Fibroblast of gingiva (primary cell): ENCODE measurements at regions not wholly inside any gene's neighbourhood (a gene's known extent, or its start where the extent isn't known, plus 50 kb on each side); places are given as distances from the start of the nearest gene placed in this dataset.

Source experiments
- DNase-seq: peaks from one replicate; pipeline ENCODE4 v3.0.0-alpha.2; 2011; ENCODE audit warnings: low read depth

DNA sequence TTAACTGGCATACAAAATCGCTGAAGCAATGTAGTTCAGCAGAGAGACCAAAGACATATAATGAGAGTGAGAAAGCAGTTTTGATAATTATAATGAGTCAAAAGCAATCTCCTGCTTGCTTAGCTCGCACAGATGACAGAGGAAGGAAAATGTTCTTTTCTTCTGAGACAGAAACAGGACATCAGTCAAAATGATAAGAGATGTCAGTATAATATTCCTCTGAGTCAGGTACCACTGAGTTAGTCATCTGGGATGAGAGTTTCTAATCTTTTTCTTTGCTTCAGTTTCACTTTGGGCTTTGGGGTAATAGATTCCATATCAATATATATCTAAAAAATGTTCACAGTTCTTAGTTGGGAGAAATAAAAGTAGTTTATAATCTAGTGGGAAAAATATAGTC lies 387.2 kb downstream of the PCDH7 start:
- DNase-seq, result no peak

DNA sequence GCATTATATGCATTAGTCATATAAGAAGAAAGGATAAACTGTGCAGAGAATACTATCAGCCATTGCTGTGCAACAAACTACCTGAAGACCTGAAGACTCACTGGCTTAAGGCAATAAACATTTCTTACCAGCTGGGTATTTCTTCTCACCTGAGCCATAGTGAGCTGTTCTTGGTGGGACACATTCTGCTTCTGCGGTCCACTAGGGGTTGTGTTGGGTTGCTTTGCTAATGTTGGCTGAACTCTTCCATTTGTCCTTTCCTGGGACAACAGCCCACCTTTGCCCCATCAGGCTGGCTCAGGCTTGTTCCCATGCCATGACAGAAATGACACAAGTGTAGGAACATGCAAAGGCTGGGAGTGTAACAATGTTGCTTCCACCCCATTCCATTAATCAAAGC lies 388.6 kb downstream of the PCDH7 start:
- DNase-seq, result no peak

DNA sequence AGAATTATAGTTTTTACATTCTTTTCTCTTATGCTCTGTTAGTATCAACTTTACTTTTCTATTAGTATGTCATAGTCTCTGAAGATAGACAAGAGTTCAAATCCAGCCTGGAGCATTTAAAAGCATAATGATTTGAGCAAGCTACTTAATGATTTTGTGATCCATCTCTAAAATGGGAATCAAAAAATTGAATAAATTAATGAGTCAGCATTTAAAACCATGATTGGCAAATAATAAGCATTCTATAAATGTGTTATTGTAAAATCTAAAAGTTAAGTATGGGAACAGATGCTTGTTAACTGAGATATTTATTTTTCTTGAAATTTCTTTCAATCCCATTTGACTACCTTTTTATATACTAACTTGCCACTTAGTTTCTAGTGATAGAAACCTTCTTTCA lies 391.6 kb downstream of the PCDH7 start:
- no peak for DNase-seq

DNA sequence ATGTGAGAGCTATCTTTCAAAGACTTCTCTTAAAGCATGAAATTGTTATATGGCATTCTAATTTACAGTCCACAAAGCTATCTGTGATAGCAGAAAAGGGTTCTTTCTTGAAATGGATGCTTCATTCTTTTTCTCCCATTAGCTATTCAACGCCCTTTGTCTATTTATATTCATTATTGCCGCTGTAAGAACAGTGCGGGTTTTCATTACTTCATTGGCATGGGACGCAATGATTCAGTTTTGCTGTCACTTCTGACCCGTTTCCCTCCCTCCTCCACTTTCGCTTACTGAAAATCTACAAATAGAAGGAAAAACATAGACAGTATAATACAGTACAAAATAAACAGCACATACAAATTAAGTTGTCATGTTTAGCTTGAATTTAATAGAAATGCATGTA lies 394.6 kb downstream of the PCDH7 start:
- no peak for DNase-seq

DNA sequence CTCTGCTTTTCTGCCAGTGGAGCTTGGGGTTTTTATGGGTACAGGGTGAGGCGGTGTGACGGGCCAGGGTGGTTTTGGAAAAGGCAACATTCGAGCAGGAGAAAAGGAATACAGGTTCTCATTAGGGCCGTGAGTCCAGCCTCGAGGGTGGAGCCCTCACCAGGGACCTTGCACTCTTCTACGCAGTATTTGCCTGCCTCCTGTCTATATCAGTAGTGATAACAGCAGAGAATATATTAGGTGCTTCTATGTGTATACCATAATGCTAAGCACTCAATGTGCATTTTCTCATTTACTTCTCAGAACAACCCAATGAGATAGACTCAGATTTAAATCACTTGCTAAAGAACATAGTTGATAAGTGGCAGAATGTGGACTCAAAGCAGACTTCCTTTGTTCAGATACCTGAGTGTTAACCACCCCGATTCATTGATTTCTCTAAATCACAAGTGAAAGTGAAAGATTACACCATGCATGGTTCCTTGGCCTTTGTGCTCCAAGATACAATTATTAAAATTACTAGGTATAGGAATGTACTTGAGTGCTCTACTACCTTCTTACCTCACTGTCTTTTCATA lies 403.9 kb downstream of the PCDH7 start:
- no peak for DNase-seq

DNA sequence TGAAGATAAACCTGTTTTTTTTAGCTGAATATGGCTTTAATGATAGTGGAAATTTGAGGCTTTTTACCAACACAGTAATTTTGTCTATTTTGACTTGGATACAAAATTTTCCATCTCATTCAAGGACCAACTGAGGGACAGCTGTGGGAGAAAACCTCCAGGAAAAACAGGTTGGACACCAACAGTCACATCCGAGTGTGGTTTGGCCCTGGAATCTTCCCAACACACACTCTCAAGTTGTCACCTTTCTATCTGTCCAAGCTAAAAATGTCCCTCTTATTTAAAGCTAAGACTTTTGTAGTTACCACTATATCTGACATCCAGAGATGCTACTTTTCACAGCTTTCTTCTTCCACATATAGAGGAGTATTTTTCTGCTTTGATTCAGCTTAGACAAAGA lies 404.9 kb downstream of the PCDH7 start:
- DNase-seq, result no peak

DNA sequence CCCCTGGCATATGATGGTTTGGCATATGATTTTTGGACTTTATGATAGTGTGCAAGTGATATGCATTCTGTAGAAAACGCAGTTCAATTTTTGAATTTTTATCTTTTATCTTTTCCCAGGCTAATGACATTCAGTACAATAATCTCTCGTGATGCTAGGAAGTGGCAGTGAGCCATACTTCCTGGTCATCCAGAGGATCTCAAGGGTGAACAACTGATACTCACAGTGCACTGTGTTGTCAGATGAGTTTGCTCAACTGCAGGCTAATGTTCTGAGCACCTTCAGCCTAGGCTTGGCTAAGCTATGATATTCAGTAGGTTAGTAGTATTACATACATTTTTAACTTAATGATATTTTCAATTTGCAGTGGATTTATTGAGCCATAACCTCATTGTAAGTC lies 405.3 kb downstream of the PCDH7 start:
- DNase-seq, result no peak

DNA sequence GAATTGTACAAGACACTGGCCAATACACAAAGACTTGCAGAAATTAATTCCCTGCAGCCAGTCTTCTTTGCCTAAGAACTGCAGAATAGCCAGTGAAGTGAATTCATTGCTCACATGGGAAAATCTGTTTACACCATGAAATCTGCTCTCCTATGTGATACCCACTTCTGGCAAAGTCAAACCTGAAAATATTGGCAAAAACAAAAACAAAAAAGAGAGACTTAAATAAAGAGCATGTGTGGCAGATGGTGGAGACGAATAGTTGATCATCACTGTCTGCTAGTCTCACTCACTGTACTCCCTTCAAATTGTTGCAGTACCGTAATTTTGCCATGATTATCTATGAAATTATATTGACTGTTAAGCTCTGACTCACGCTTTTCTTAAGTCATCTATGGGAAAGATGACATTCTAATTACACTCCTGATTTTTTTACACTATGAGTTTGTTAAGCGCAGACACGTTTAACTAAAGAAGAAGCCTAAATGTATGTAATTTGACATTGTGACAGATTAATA lies 406.8 kb downstream of the PCDH7 start:
- DNase-seq, result no peak

DNA sequence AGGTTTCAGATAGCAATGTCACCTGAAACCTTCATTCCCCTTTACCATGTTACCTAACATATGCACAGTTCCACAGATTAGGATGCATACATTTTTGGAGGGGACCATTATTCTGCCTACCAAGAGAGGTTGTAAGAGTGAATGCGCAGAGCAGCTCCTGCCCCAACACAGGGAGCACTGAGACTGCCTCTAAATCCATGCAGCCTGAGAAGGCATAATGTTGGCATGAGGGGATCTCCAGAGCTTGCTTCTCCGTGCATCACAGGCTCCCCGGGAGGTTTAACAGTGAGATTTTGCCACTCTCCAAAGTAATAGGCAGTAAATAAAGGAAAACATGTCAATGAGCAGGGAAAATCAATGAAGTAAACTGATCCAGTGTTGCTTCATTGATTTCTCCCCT lies 410.8 kb downstream of the PCDH7 start:
- DNase-seq, result no peak

DNA sequence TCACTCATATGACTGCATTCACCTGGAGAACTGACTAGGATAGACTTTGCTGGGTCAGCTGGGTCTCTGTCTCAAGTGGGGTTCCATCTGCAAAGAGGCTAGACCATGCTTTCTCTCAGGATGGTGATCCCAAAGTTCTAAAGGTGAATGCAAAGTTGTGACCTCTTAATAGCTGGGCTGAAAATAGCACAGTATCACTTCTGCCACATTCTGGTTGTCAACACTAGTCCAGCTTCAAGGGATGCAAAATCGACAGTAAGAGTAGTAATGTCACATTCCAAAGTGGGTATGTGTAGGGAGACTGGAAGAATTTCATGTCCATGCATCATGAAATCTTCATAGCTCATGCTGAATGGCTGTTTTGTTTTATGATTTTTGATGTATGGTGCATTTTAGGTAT lies 414.6 kb downstream of the PCDH7 start:
- no peak for DNase-seq

DNA sequence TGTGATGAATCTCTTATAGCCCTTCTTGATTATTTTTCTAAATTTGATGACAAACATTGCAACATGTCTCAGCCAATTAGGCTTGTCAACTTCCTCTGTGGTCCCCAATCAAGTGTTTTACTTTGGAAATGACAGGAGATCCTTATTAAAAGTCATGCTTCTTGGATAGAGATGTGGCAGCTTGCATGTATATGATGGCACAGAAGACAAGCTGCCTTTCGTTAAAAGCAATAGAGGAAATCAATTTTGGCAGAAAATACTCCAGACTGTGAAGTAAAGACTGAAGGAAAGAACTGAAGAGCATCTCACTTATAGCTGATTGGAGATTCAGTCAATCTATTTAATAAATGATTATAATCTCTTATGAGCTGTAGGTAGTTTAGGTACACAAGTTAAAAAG lies 419.6 kb downstream of the PCDH7 start:
- DNase-seq, result no peak

DNA sequence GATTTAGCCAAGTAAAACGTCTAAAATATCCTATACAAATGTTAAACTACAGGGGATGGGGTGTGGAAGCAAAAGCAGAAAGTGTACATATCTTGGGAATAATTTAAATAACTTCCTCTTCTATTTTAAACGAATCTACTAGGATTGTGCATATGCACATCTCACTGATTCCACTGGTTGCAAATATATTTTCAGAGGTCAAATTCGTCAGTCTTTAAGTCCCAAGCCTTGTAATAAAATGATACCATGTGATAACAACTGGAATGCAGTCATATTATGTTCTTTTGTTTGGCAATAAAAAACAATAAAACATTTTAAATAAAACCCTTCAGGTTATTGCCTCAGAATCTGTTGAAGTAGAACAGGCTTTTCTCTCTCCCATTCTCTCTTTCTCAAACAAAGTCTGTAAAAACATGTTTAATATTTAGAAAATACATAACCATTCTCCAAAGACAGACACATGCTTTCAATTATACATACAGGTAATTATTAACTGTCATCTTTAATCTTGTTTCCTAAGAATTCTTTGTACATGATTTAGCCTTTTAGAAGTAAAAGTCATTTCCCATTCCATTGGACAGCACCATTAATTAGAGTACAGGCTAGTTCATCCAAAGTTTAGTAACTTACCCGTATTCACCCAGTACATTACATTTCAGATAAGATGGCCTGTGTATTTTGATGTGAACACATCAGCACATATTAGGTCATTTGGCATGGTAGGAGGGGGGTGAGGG lies 421.1 kb downstream of the PCDH7 start:
- DNase-seq, result no peak

DNA sequence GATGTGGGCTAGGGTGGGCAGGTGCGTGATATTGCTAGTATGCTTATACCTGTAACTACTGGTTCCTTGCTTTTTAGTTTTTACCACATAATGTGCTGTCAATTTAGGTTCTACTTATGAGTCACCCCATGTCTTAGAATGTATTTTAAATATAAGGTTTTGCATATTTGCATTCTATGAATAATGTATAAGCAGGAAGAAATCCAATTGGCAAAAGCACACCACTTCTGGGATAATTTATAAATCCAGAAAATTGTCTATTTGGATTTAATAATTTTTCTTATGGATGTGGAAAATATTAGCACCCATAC lies 421.6 kb downstream of the PCDH7 start:
- no peak for DNase-seq

DNA sequence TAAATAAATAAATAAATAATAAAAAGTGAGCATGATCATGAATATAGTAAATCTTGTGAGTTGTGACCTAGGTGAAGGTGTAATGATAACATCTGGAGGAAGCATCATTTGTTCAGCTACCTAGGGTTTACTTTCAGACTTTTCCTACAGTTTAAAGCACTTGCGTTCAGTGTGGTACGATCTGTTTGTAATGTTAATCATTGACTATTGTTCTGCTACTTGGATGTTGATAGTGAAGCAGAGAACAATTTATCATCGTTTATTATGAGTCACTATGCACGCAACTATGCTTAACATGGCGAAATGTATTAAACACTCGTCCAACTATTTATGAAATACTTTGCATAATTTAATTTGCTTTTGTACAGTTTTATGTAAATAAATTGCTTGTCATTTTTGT lies 426.2 kb downstream of the PCDH7 start:
- no peak for DNase-seq

DNA sequence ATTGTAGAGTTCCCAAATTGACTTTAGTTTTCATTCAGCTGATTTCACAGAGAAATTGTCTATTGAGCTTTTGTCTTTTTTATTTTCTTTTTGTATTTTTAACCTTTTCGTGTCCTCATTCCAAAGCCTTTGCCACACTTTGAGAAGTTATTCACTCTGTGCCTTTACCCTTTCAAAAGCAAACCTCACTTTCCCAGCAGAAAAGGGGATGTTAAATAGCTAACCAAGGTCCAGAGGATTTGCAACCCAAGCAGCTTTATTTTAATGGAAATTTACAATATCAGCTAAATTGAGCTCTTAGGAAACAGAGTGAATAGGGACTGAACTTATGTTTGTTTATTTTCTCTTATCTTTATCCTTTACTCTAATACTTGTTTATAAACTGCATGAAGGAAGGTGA lies 428.8 kb downstream of the PCDH7 start:
- no peak for DNase-seq

DNA sequence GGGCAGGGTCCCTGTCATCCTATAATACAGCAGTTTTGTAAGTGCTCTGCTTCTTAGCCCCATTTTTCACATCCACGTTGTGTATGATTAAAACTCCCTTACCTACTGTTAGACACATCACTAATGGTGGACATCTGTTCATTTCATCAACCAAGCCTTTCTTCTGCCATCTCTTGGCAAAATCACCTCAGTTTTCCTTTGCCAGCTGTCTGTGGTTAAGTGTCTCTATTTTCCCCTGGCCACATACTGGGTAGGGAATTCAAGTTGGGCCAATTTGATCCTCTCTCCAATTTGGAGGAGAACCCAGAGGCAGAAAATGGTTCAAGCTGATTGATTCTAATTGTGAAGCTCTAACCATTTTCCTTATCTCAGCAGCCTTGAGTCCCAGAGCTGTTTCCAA lies 436.1 kb downstream of the PCDH7 start:
- DNase-seq, result no peak

DNA sequence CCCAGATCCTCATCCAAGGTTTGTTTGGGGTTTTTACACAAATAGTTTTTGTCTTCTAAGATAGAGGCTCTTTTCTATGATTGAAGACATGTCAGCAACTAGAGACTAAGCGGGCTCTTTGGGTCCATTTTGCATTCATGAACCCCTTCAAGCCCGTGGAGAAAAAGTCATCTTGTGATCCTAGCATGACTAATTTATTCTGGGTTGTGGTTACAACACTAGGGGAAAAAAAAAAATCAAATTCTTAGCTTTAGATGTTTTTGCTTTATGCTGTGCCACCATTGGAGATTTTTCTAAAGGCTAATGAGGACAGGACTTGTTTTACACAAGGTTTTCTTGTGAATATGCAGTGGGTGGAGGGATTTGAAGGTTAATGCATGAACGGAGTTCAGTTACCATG lies 440.0 kb downstream of the PCDH7 start:
- DNase-seq, result no peak

DNA sequence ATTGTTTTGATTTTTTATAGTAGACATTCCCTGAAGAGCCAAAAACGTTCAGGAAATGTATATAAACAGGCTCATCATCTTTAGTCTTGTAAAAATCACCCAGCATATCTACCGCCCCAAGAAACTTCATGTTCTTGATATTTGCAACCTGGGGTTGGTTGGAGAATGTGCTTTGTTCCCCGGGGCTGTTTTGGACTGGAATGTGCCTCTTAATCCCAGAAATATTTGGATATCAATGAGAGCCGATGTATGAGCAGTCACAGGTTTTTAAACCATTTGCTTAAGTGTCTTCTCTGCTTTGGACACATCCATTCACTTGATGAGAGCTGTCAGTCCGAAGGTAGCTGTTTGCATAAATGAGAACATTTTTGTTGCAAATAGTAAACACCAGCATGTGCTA lies 449.7 kb downstream of the PCDH7 start:
- no peak for DNase-seq

DNA sequence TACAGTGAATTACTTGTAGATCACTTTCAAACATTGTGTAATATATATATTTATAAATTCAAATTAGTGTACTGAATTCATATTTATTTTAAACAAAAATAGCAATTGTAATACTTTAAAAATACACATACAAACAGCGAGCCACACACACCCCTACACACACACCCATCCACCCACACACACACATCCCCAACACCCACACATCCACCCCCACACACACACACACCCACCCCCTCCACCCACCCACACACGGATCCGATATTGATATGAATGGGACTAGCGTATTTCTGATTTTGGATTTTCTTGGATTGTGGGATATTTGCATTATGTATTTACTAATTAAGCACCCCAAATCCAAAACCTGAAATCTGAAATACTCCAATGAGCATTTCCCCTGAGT lies 451.2 kb downstream of the PCDH7 start:
- no peak for DNase-seq

DNA sequence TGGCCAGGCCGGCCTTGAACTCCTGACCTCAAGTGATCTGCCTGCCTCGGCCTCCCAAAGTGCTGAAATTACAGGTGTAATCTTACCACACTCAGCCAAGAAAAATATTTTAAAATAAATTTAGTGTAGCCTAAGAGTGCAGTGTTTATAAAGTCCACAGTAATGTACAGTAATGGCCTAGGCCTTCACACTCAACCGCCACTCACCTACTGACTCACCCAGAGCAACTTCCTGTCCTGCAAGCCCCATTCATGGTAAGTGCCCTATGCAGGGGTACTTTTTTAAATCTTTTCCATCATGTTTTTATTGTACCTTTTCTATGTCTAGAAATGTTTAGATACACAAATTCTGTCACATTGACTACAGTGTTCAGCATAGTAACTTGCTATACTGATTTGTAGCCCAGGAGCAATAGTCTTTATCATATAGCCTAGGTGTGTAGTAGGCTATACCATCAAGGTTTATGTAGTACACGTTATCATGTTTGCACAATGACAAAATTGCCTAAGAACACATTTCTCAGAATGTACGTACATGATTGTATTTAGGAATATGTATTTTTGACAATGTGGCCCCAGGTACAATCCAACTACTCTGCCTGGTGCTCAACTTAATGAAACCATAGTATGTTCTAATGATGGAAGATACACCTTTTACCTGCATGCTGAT lies 455.2 kb downstream of the PCDH7 start:
- no peak for DNase-seq

DNA sequence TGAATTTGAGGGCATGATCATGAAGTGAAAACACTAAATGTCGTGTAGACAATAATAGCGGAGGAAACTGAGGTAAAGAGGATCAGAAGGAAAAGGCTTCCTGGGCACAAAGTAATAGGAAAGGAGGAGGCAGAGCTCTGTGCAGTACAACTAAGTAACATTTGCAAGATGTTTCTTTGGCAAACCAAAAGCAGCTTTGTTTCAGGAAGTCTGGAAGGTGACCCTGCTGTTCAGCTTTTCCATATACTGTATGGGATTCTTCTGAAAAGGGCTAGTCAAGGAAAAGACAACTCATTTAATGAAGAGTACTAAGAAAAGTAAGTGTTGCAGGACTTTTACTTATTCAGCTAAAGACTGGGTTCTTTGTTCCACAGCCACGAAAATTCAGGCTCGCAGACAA lies 463.1 kb downstream of the PCDH7 start:
- no peak for DNase-seq

DNA sequence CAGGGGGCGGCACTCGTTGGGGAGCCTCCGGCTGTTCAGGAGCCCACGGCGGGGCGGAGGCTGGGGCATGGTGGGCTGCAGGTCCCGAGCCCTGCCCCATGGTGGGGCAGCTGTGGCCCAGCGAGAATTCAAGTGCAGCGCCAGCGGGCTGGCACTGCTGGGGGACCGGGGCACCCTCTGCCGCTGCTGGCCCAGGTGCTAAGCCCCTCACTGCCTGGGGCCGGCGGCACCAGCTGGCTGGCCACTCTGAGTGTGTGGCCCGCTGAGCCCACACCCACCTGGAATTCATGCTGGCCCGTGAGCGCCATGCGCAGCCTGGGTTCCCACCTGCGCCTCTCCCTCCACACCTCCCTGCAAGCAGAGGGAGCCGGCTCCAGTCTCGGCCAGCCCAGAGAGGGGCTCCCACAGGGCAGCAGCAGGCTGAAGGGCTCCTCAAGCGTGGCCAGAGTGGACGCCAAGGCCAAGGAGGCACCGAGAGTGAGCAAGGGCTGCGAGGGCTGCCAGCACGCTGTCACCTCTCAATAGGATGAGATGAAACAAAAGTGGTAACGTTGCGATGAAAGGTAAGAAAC lies 464.9 kb downstream of the PCDH7 start:
- DNase-seq, result no peak

DNA sequence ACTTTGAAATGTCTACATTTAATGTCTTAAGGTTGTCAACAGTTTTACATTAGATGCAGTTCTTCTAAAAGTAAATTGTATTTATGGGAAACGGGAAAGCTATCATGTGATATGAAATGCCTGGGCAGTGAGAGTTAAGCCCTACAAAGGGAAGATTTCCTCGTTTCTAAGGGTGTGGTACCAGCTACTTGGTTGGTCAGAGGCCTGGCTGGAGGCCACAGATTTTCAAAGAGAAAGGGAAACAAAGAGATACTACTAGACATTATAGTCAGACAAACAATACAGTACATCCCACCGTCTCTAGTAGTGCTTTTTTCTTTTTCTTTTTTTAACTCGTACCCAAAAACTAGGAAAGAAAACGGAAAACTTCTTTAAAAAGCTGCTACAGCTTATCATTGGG lies 467.8 kb downstream of the PCDH7 start:
- DNase-seq, result no peak
